ENCODE measurements at regions not wholly inside any gene's neighbourhood (a gene's known extent, or its start where the extent isn't known, plus 50 kb on each side); places are given as distances from the start of the nearest gene placed in this dataset.
"Not testable (repeated sequence)": the region's sequence is repeated elsewhere in the genome, so short reads cannot be mapped to it uniquely, and the experiment has no call there.

- Mint-ChIP-seq H3K9me3 (peaks cover 10% of the 10 kb centered on the region; the same call in 1 of the 2 replicates), H3K27me3 (ENCODE audit: insufficient read depth) (peaks cover 1% of the 10 kb centered on the region; the same call in 1 of the 2 replicates), H3K4me1 (ENCODE audit: low read depth) (no peaks in the 10 kb centered on the region), H3K27ac (no peak overlapping the region), H3K36me3 (ENCODE audit: low read depth) (no peaks in the 10 kb centered on the region), H3K4me3 (no peak overlapping the region)
- TF ChIP-seq, protein P1, sequence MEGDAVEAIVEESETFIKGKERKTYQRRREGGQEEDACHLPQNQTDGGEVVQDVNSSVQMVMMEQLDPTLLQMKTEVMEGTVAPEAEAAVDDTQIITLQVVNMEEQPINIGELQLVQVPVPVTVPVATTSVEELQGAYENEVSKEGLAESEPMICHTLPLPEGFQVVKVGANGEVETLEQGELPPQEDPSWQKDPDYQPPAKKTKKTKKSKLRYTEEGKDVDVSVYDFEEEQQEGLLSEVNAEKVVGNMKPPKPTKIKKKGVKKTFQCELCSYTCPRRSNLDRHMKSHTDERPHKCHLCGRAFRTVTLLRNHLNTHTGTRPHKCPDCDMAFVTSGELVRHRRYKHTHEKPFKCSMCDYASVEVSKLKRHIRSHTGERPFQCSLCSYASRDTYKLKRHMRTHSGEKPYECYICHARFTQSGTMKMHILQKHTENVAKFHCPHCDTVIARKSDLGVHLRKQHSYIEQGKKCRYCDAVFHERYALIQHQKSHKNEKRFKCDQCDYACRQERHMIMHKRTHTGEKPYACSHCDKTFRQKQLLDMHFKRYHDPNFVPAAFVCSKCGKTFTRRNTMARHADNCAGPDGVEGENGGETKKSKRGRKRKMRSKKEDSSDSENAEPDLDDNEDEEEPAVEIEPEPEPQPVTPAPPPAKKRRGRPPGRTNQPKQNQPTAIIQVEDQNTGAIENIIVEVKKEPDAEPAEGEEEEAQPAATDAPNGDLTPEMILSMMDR (IDR thresholded peaks at IDR 0.05) = peak; percentile 81
- peak; percentile 8 for DNase-seq
These were observed 147.5 kb upstream of the FGF10 start for GRCh38 chr5:44536650-44537260.

GRCh38 chr5:44535621-44536020 is 146.4 kb upstream of the FGF10 start:
- H3K9me3 Mint-ChIP-seq = peaks cover 19% of the 10 kb centered on the region; the same call in 1 of the 2 replicates
- TF ChIP-seq, protein P1 (IDR thresholded peaks at IDR 0.05) = no peak
- H3K36me3 Mint-ChIP-seq (ENCODE audit: low read depth) = no peaks in the 10 kb centered on the region
- H3K27me3 Mint-ChIP-seq (ENCODE audit: insufficient read depth) = peaks cover 1% of the 10 kb centered on the region; the same call in 1 of the 2 replicates
- DNase-seq = no peak
- H3K27ac Mint-ChIP-seq = no peak overlapping the region
- H3K4me1 Mint-ChIP-seq (ENCODE audit: low read depth) = no peaks in the 10 kb centered on the region
- H3K4me3 Mint-ChIP-seq = no peak overlapping the region

- Mint-ChIP-seq H3K36me3 (ENCODE audit: low read depth) (no peaks in the 10 kb centered on the region), H3K27ac (no peak overlapping the region), H3K27me3 (ENCODE audit: insufficient read depth) (no peaks in the 10 kb centered on the region), H3K4me1 (ENCODE audit: low read depth) (no peaks in the 10 kb centered on the region), H3K9me3 (peaks cover 22% of the 10 kb centered on the region; the same call in 1 of the 2 replicates), H3K4me3 (no peak overlapping the region)
- TF ChIP-seq, protein P1 (IDR thresholded peaks at IDR 0.05) = no peak
- no peak for DNase-seq
These were observed 143.8 kb upstream of the FGF10 start for GRCh38 chr5:44532981-44533380.

GRCh38 chr5:44531756-44532155 is 142.5 kb upstream of the FGF10 start:
- H3K4me3 Mint-ChIP-seq; H3K27me3 Mint-ChIP-seq (ENCODE audit: insufficient read depth); DNase-seq; H3K4me1 Mint-ChIP-seq (ENCODE audit: low read depth); H3K36me3 Mint-ChIP-seq (ENCODE audit: low read depth); H3K27ac Mint-ChIP-seq: not testable (repeated sequence)
- peaks cover 28% of the 10 kb centered on the region for H3K9me3 Mint-ChIP-seq

DNA sequence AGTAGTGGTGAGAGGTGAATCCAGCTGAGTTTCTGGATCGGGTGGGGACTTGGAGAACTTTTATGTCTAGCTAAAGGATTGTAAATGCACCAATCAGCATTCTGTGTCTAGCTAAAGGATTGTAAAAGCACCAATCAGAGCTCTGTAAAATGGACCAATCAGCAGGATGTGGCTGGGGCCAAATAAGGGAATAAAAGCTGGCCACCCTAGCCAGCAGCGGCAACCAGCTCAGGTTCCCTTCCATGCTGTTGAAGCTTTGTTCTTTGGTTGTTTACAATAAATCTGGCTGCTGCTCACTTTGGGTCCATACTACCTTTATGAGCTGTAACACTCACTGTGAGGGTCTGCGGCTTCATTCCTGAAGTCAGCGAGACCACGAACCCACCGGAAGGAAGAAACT is 141.6 kb upstream of the FGF10 start:
- not testable (repeated sequence) for DNase-seq; H3K36me3 Mint-ChIP-seq (ENCODE audit: low read depth); H3K27me3 Mint-ChIP-seq (ENCODE audit: insufficient read depth); H3K27ac Mint-ChIP-seq; H3K4me3 Mint-ChIP-seq; H3K4me1 Mint-ChIP-seq (ENCODE audit: low read depth)
- peaks cover 30% of the 10 kb centered on the region for H3K9me3 Mint-ChIP-seq

DNA sequence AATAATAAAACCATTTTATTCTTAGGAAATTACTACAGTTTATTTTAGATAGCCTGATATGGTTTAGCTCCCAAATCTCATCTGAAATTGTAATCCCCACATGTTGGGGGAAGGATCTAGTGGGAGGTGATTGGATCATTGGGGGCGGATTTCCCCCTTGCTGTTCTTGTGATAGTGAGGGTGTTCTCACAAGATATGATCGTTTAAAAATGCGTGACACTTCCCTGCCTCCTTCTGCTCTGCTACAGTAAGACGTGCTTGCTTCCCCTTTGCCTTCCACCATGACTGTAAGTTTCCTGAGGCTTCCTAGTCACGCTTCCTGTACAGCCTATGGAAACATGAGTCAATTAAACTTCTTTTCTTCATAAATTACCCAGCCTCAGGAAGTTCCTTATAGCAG is 122.4 kb upstream of the FGF10 start:
- Mint-ChIP-seq H3K27me3 (ENCODE audit: insufficient read depth) (no peaks in the 10 kb centered on the region; the same call in 1 of the 2 replicates), H3K4me1 (ENCODE audit: low read depth) (no peaks in the 10 kb centered on the region), H3K27ac (no peak overlapping the region), H3K4me3 (no peak overlapping the region), H3K9me3 (peaks cover 1% of the 10 kb centered on the region; the same call in 1 of the 2 replicates), H3K36me3 (ENCODE audit: low read depth) (no peaks in the 10 kb centered on the region)
- TF ChIP-seq, protein P1 (IDR thresholded peaks at IDR 0.05) = no peak
- no peak for DNase-seq

Data from HFFc6 (cell line).